LNCAP (cell line): ENCODE measurements at regions not wholly inside any gene's neighbourhood (a gene's known extent, or its start where the extent isn't known, plus 50 kb on each side); places are given as distances from the start of the nearest gene placed in this dataset.

ENCODE experiments used
- TF ChIP-seq, protein P1 (sequence below): fragments of 450-650 bp; IDR thresholded peaks from 2 replicates; pipeline ENCODE4 v1.5.1; 2017; ENCODE audit warnings: mild to moderate bottlenecking

DNA sequence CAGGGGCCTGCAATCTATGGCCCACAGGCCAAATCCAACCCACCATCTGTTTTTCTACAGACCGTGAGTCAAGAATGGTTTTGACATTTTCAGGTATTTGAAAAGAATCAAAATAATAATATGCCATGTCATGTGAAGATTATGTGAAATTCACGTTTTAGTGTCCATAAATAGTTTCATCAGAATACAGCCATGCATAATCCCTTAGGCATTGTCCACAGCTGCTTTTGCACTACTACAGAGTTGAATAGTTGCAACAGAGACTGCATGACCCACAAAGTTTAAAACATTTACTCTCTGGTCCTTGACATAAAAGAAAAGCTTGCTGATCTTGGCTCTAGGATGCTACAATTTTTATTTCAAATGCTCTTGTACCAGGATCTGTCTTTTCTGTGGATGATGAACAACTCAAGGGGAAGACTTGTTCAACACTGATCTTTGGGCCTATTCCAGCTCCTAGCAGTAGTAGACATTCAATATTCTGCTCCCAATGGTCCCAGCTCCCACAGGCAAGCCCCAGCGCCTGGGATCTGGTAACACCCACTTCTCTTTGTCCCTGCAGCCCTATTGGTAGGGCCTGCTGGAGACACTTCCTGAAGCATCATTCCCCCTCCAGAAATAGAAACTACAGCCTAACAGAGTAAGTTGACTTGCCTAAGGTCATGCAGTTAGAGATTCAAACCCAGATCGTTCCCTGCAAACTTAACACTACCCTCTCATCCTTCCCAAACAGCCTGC, 76.9 kb downstream of the MRPL46 start:
- TF ChIP-seq, protein P1, sequence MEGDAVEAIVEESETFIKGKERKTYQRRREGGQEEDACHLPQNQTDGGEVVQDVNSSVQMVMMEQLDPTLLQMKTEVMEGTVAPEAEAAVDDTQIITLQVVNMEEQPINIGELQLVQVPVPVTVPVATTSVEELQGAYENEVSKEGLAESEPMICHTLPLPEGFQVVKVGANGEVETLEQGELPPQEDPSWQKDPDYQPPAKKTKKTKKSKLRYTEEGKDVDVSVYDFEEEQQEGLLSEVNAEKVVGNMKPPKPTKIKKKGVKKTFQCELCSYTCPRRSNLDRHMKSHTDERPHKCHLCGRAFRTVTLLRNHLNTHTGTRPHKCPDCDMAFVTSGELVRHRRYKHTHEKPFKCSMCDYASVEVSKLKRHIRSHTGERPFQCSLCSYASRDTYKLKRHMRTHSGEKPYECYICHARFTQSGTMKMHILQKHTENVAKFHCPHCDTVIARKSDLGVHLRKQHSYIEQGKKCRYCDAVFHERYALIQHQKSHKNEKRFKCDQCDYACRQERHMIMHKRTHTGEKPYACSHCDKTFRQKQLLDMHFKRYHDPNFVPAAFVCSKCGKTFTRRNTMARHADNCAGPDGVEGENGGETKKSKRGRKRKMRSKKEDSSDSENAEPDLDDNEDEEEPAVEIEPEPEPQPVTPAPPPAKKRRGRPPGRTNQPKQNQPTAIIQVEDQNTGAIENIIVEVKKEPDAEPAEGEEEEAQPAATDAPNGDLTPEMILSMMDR: no peak

DNA sequence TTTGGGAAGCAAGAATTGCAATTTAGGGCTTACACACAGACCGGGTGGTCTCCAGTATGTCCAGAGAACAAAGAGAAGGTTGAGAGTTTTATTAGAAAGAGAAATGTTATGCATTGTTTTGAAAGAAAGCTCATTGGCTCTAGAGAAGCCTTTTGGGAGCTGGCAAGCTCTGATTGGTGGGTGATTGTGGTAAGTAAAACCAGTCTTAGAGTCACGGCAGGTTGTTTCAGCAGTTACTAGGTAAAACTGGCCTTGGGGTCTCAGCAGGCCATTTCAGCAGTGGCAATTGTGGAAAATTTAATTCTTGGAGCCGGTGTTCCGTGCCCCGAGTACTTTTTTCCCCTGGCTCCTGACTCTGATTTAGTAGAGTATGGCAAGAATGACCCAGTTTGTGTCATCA, 78.1 kb downstream of the MRPL46 start:
- TF ChIP-seq, protein P1: no peak

DNA sequence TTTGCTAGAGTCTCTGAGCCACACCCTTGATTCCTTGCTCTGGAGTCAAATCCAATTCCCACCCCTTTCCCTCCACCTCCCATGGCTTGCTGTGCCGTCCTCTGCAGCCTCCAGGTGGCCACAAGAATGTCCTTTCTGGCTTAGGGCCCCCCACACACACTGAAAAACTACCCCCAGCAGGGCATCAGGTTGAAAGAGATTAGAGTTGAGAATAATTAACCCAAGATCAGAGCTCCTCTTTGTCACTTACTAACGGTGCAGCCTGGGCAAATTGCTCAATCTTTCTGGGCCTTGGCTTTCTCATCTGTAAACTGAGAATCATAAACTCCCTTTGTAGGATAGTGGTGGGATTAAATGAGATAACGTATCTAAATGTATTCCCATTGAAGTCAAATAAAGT, 78.5 kb downstream of the MRPL46 start:
- TF ChIP-seq, protein P1: no peak

DNA sequence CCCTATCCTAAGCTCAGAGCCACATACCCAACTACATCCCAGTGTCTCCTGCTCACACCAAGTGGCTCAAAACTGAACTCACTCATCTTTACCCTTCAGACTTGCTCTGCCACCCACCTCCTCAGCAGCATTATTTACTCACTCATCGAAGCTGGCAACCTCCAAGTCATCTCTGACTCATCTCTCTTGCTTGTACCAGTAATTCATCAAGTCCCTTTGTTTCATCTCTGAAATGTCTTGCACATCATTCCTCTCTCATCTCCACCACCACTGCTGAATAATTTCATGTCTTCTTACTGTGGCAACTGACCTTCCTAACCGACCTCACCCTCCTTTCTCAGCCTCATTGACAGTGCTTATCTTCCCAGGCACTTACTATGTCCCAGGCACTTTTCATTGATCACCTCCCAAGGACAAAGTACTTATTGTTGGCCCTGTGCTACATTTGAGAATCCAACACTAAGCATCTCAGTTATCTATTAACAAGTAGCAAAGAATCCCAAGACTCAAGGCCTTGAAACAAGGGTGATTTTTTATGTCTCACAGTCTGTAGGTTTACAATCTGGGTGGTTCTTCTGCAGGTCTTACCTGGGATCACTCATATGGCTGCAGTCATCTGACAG, 82.0 kb downstream of the MRPL46 start:
- TF ChIP-seq, protein P1: no peak

DNA sequence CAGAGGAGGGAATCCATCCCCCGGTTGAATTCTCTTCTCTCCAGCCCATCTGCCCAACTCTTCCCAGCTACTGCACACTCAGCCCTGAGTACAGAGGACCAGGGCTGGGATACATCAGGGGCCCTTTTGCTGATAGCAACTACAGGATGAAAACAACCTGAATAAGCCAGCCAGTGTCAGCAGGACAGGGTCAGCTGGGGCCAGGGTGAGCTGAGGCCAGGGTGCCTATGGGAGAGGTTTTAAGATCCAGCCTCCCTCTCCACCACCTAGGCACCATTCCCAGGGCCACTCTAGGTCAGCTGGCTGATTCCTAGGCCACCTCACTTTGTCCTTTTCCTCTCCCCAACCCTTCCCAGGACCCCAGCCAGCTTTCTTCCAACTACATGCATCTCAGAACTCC, 83.8 kb downstream of the MRPL46 start:
- TF ChIP-seq, protein P1: no peak

DNA sequence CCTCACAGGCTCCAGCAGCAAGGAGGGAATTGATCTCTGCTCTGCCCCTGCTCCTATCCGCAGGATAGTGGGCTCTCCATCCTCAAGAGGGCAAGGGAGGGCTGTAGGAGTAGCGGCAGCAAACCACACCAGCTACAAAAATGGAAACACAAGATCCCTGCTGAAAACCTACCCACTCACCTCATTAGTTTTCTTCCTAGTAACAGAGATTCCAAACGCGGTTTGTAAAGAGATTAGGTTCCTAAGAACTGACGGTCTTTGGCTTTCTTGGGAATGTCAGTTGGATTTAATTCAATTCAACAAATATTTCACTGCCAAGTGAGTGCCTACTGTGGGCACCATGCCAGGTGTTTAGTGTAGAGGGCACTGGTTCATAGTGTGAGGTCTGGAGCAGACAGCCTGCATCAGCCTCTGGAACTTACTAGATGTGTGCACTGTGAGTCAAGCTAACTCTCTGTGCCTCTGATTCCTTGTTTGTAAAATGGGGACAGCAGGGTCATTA, 84.7 kb downstream of the MRPL46 start:
- TF ChIP-seq, protein P1: no peak

DNA sequence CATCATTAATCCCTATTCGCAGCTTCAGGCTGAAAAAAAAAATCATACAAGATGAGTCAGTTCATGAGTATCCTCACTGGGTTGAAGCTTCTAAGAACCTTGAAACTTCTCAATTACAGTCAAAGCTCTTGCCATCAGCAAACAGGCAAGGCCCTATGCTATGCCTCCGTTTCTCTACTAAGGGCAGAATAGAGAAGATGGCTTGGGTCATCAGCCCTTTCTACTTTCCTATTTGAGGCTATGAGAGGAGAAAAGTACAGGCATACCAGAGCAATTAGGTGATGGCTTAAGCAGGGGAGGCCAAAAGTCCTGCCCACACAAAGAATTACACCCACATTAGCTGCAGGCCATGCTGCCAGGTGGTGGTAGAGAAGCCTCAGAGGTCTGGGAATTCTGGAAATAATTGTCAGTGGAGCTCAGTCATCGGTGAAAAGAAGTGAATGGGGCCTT, 89.0 kb downstream of the MRPL46 start:
- TF ChIP-seq, protein P1: no peak
